ENCODE measurements at regions not wholly inside any gene's neighbourhood (a gene's known extent, or its start where the extent isn't known, plus 50 kb on each side); places are given as distances from the start of the nearest gene placed in this dataset.

DNA sequence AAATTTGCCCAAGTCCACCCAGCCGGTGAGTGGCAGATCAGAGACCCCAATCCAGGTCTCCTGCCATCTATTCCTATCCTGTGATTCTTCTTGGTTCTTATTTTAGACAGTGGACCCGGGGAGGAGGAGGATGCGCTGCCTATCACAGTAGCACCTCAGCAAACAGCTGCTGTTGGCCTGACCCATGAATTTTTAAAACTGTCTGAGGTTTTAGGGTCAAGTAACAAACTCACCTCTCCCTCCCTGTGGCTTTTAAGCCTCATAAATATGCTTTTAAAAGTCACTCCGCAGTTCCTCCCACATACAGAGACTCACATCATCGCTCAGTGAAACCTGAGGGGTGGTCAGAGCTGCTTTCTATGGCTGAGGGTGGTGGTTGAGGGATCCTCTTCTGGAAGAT is 128.6 kb downstream of the NAV1 start:
- no peak overlapping the region for H3K9ac ChIP-seq (ENCODE audit: low read length)
- H3K79me2 ChIP-seq (ENCODE audit: low read length), result no peaks in the 10 kb centered on the region
- H3K4me2 ChIP-seq (ENCODE audit: low read length), result no peak overlapping the region
- no peaks in the 10 kb centered on the region for H3K9me3 ChIP-seq (ENCODE audit: insufficient read depth, low read length)
- no peaks in the 10 kb centered on the region for H4K20me1 ChIP-seq (ENCODE audit: insufficient read depth, low read length)
- H3K4me1 ChIP-seq (ENCODE audit: low read length), result no peaks in the 10 kb centered on the region
- H3K4me3 ChIP-seq (ENCODE audit: low read length), result no peak overlapping the region
- H3K27ac ChIP-seq (ENCODE audit: low read length), result no peak overlapping the region
- H3K27me3 ChIP-seq (ENCODE audit: low read depth, low read length), result peaks cover 13% of the 10 kb centered on the region
- no peak for TF ChIP-seq EZH2phosphoT487 (IDR thresholded peaks at IDR 0.05; ENCODE audit: low read depth)
- TF ChIP-seq, protein P1, sequence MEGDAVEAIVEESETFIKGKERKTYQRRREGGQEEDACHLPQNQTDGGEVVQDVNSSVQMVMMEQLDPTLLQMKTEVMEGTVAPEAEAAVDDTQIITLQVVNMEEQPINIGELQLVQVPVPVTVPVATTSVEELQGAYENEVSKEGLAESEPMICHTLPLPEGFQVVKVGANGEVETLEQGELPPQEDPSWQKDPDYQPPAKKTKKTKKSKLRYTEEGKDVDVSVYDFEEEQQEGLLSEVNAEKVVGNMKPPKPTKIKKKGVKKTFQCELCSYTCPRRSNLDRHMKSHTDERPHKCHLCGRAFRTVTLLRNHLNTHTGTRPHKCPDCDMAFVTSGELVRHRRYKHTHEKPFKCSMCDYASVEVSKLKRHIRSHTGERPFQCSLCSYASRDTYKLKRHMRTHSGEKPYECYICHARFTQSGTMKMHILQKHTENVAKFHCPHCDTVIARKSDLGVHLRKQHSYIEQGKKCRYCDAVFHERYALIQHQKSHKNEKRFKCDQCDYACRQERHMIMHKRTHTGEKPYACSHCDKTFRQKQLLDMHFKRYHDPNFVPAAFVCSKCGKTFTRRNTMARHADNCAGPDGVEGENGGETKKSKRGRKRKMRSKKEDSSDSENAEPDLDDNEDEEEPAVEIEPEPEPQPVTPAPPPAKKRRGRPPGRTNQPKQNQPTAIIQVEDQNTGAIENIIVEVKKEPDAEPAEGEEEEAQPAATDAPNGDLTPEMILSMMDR (IDR thresholded peaks at IDR 0.05; ENCODE audit: low read depth, low read length), result no peak
- no peak overlapping the region for H2AFZ ChIP-seq (ENCODE audit: low read depth, low read length)
- H3K36me3 ChIP-seq (replicated peaks; ENCODE audit: low read depth, low read length), result no peaks in the 10 kb centered on the region

- H3K9me3 ChIP-seq (ENCODE audit: insufficient read depth, low read length), result no peaks in the 10 kb centered on the region
- no peak overlapping the region for H3K27ac ChIP-seq (ENCODE audit: low read length)
- no peaks in the 10 kb centered on the region for H4K20me1 ChIP-seq (ENCODE audit: insufficient read depth, low read length)
- H3K4me3 ChIP-seq (ENCODE audit: low read length), result no peak overlapping the region
- H3K79me2 ChIP-seq (ENCODE audit: low read length), result no peaks in the 10 kb centered on the region
- H3K4me1 ChIP-seq (ENCODE audit: low read length), result no peaks in the 10 kb centered on the region
- H3K4me2 ChIP-seq (ENCODE audit: low read length), result no peak overlapping the region
- H2AFZ ChIP-seq (ENCODE audit: low read depth, low read length), result no peak overlapping the region
- peaks cover 13% of the 10 kb centered on the region for H3K27me3 ChIP-seq (ENCODE audit: low read depth, low read length)
- TF ChIP-seq EZH2phosphoT487 (IDR thresholded peaks at IDR 0.05; ENCODE audit: low read depth), result no peak
- TF ChIP-seq, protein P1 (IDR thresholded peaks at IDR 0.05; ENCODE audit: low read depth, low read length), result no peak
- H3K9ac ChIP-seq (ENCODE audit: low read length), result no peak overlapping the region
- no peaks in the 10 kb centered on the region for H3K36me3 ChIP-seq (replicated peaks; ENCODE audit: low read depth, low read length)
These were observed 131.6 kb downstream of the NAV1 start for GRCh38 chr1:201670517-201670916.

DNA sequence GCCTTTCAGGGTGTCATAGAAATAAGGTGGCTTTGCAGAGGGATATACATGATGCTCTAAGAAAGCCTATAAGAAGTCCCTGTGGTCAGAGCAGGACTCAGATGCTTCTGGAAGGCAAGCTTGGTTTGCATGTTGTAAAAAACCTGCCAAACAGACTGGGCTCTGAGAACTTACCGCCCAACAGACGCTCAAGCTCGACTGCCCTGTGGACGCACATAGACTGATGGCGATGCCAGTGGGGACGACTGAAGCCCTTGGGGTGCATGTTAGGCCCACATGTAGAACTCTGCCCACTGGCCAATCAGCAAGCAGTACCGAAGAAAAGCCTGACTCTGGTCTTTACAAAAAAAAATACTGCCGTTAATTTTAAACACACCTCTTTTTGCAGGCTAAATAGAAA is 133.8 kb downstream of the NAV1 start:
- H4K20me1 ChIP-seq (ENCODE audit: insufficient read depth, low read length), result no peaks in the 10 kb centered on the region
- H3K9me3 ChIP-seq (ENCODE audit: insufficient read depth, low read length), result no peaks in the 10 kb centered on the region
- H3K36me3 ChIP-seq (replicated peaks; ENCODE audit: low read depth, low read length), result no peaks in the 10 kb centered on the region
- H2AFZ ChIP-seq (ENCODE audit: low read depth, low read length), result no peak overlapping the region
- no peaks in the 10 kb centered on the region for H3K79me2 ChIP-seq (ENCODE audit: low read length)
- no peak overlapping the region for H3K27ac ChIP-seq (ENCODE audit: low read length)
- TF ChIP-seq, protein P1 (IDR thresholded peaks at IDR 0.05; ENCODE audit: low read depth, low read length), result no peak
- no peak for TF ChIP-seq EZH2phosphoT487 (IDR thresholded peaks at IDR 0.05; ENCODE audit: low read depth)
- no peak overlapping the region for H3K9ac ChIP-seq (ENCODE audit: low read length)
- H3K4me2 ChIP-seq (ENCODE audit: low read length), result no peak overlapping the region
- no peak overlapping the region for H3K4me3 ChIP-seq (ENCODE audit: low read length)
- no peaks in the 10 kb centered on the region; the same call in 1 of the 2 replicates for H3K4me1 ChIP-seq (ENCODE audit: low read length)
- peaks cover 4% of the 10 kb centered on the region; the same call in 1 of the 2 replicates for H3K27me3 ChIP-seq (ENCODE audit: low read depth, low read length)

DNA sequence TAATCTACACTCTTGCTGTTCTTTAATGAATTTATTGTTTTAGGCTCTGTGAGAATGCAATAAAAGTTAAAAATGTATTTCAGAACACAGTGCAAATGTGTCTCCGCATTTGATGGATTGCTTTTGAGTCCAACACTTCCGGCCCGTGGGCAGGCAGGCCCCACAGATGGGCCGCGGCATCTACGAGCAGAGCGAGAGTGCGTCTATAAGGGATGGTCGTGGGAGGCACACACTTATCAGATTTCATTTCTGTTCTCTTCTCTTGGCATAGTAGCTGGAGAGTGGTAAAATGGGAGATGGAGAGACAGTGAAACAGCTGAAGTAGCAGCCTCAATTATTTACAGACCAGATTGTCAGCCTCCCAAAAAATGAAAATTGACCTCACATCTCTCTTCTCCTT is 134.2 kb downstream of the NAV1 start:
- H3K4me3 ChIP-seq (ENCODE audit: low read length), result no peak overlapping the region
- H2AFZ ChIP-seq (ENCODE audit: low read depth, low read length), result no peak overlapping the region
- H3K79me2 ChIP-seq (ENCODE audit: low read length), result no peaks in the 10 kb centered on the region
- H4K20me1 ChIP-seq (ENCODE audit: insufficient read depth, low read length), result no peaks in the 10 kb centered on the region
- H3K4me1 ChIP-seq (ENCODE audit: low read length), result no peaks in the 10 kb centered on the region; the same call in 1 of the 2 replicates
- no peak overlapping the region for H3K9ac ChIP-seq (ENCODE audit: low read length)
- no peaks in the 10 kb centered on the region for H3K9me3 ChIP-seq (ENCODE audit: insufficient read depth, low read length)
- no peak overlapping the region for H3K4me2 ChIP-seq (ENCODE audit: low read length)
- peaks cover 8% of the 10 kb centered on the region for H3K27me3 ChIP-seq (ENCODE audit: low read depth, low read length)
- no peaks in the 10 kb centered on the region for H3K36me3 ChIP-seq (replicated peaks; ENCODE audit: low read depth, low read length)
- no peak overlapping the region for H3K27ac ChIP-seq (ENCODE audit: low read length)
- TF ChIP-seq, protein P1 (IDR thresholded peaks at IDR 0.05; ENCODE audit: low read depth, low read length), result no peak
- TF ChIP-seq EZH2phosphoT487 (IDR thresholded peaks at IDR 0.05; ENCODE audit: low read depth), result no peak

All from OCI-LY3 (cell line).